ENCODE measurements at regions not wholly inside any gene's neighbourhood (a gene's known extent, or its start where the extent isn't known, plus 50 kb on each side); places are given as distances from the start of the nearest gene placed in this dataset.

- no peaks in the 10 kb centered on the region for H4K20me1 ChIP-seq (ENCODE audit: insufficient read depth, poor library complexity, severe bottlenecking)
- no peak for TF ChIP-seq CTCF (IDR thresholded peaks at IDR 0.05; ENCODE audit: poor library complexity)
- no peak for TF ChIP-seq EZH2 (IDR thresholded peaks at IDR 0.05; ENCODE audit: borderline replicate concordance)
- no peak for TF ChIP-seq EZH2phosphoT487 (IDR thresholded peaks at IDR 0.05; ENCODE audit: low read depth, severe bottlenecking, unreplicated experiment)
- no peak overlapping the region for H3K4me3 ChIP-seq
- DNase-seq (ENCODE audit: low spot score): no peak
- no peaks in the 10 kb centered on the region for H3K9me3 ChIP-seq (ENCODE audit: low read depth)
- H3K27ac ChIP-seq: no peak overlapping the region
- no peak overlapping the region for H3K4me2 ChIP-seq
- no peaks in the 10 kb centered on the region for H3K79me2 ChIP-seq
- H3K36me3 ChIP-seq (replicated peaks; ENCODE audit: insufficient read depth, low read depth): no peaks in the 10 kb centered on the region
- H3K9me2 ChIP-seq (replicated peaks; ENCODE audit: insufficient read depth): no peaks in the 10 kb centered on the region
- 88% methylated on average over 3 of the region's 3 CpGs for WGBS (ENCODE audit: low lambda C conversion rate, missing lambda C conversion rate)
- no peak overlapping the region for H2AFZ ChIP-seq
- H3K27me3 ChIP-seq: no peaks in the 10 kb centered on the region
- H3K4me1 ChIP-seq (ENCODE audit: insufficient read depth): no peaks in the 10 kb centered on the region
Observed at GRCh38 chr13:40447857-40448256, 218.6 kb downstream of the FOXO1 start.

GRCh38 chr13:40452038-40452666 is 214.3 kb downstream of the FOXO1 start:
- no peak for DNase-seq (ENCODE audit: low spot score)
- Histone ChIP-seq H3K27ac (no peak overlapping the region), H3K9me2 (replicated peaks; ENCODE audit: insufficient read depth) (no peaks in the 10 kb centered on the region)

GRCh38 chr13:40452741-40453334 is 213.6 kb downstream of the FOXO1 start:
- Histone ChIP-seq H3K4me1 (ENCODE audit: insufficient read depth) (no peaks in the 10 kb centered on the region), H3K79me2 (no peaks in the 10 kb centered on the region), H3K27me3 (no peaks in the 10 kb centered on the region), H3K4me3 (no peak overlapping the region), H3K36me3 (replicated peaks; ENCODE audit: insufficient read depth, low read depth) (no peaks in the 10 kb centered on the region), H2AFZ (no peak overlapping the region), H3K4me2 (no peak overlapping the region), H3K9me2 (replicated peaks; ENCODE audit: insufficient read depth) (no peaks in the 10 kb centered on the region), H4K20me1 (ENCODE audit: insufficient read depth, poor library complexity, severe bottlenecking) (no peaks in the 10 kb centered on the region), H3K27ac (no peak overlapping the region), H3K9me3 (ENCODE audit: low read depth) (no peaks in the 10 kb centered on the region)
- no peak for DNase-seq (ENCODE audit: low spot score)
- no peak for TF ChIP-seq CTCF (IDR thresholded peaks at IDR 0.05; ENCODE audit: poor library complexity)
- TF ChIP-seq EZH2phosphoT487 (IDR thresholded peaks at IDR 0.05; ENCODE audit: low read depth, severe bottlenecking, unreplicated experiment): no peak
- TF ChIP-seq EZH2 (IDR thresholded peaks at IDR 0.05; ENCODE audit: borderline replicate concordance): no peak
- WGBS (ENCODE audit: low lambda C conversion rate, missing lambda C conversion rate): 84% methylated on average over 3 of the region's 3 CpGs

More at GRCh38 chr13:40452038-40452666, 214.3 kb downstream of the FOXO1 start:
- no peaks in the 10 kb centered on the region for H3K79me2 ChIP-seq
- H2AFZ ChIP-seq: no peak overlapping the region
- H4K20me1 ChIP-seq (ENCODE audit: insufficient read depth, poor library complexity, severe bottlenecking): no peaks in the 10 kb centered on the region
- no peaks in the 10 kb centered on the region for H3K9me3 ChIP-seq (ENCODE audit: low read depth)
- TF ChIP-seq EZH2phosphoT487 (IDR thresholded peaks at IDR 0.05; ENCODE audit: low read depth, severe bottlenecking, unreplicated experiment) (no peak), CTCF (IDR thresholded peaks at IDR 0.05; ENCODE audit: poor library complexity) (no peak), EZH2 (IDR thresholded peaks at IDR 0.05; ENCODE audit: borderline replicate concordance) (no peak)
- no peaks in the 10 kb centered on the region for H3K36me3 ChIP-seq (replicated peaks; ENCODE audit: insufficient read depth, low read depth)
- H3K4me2 ChIP-seq: no peak overlapping the region
- no peaks in the 10 kb centered on the region for H3K27me3 ChIP-seq
- no peaks in the 10 kb centered on the region for H3K4me1 ChIP-seq (ENCODE audit: insufficient read depth)
- WGBS (ENCODE audit: low lambda C conversion rate, missing lambda C conversion rate): 92% methylated on average over 5 of the region's 5 CpGs
- no peak overlapping the region for H3K4me3 ChIP-seq
